ENCODE measurements at regions not wholly inside any gene's neighbourhood (a gene's known extent, or its start where the extent isn't known, plus 50 kb on each side); places are given as distances from the start of the nearest gene placed in this dataset.
"Not testable (repeated sequence)": the region's sequence is repeated elsewhere in the genome, so short reads cannot be mapped to it uniquely, and the experiment has no call there.

GRCh38 chr15:22240403-22240802, 160.1 kb downstream of the OR4M2 start:
- DNase-seq (ENCODE audit: low read depth in 2 of 2), result no peak

- no peak for DNase-seq (ENCODE audit: low read depth in 2 of 2)
Observed at GRCh38 chr15:22240986-22241385, 160.7 kb downstream of the OR4M2 start.

- DNase-seq (ENCODE audit: low read depth in 2 of 2), result no peak
Observed at GRCh38 chr15:22241451-22241850, 161.1 kb downstream of the OR4M2 start.

- not testable (repeated sequence) for DNase-seq (ENCODE audit: low read depth in 2 of 2)
Observed at GRCh38 chr15:22242311-22242710, 162.0 kb downstream of the OR4M2 start.

GRCh38 chr15:22243440-22244130, 163.3 kb downstream of the OR4M2 start:
- DNase-seq (ENCODE audit: low read depth in 2 of 2), result no peak

GRCh38 chr15:22249511-22249910, 169.2 kb downstream of the OR4M2 start:
- not testable (repeated sequence) for DNase-seq (ENCODE audit: low read depth in 2 of 2)

GRCh38 chr15:22250501-22251290, 170.4 kb downstream of the OR4M2 start:
- not testable (repeated sequence) for DNase-seq (ENCODE audit: low read depth in 2 of 2)

- no peak for DNase-seq (ENCODE audit: low read depth in 2 of 2)
Observed at GRCh38 chr15:22251422-22251821, 171.1 kb downstream of the OR4M2 start.

GRCh38 chr15:22252047-22252446, 171.7 kb downstream of the OR4M2 start:
- not testable (repeated sequence) for DNase-seq (ENCODE audit: low read depth in 2 of 2)

GRCh38 chr15:22252521-22252920, 172.2 kb downstream of the OR4M2 start:
- DNase-seq (ENCODE audit: low read depth in 2 of 2), result not testable (repeated sequence)

- DNase-seq (ENCODE audit: low read depth in 2 of 2), result not testable (repeated sequence)
Observed at GRCh38 chr15:22253002-22253675, 172.8 kb downstream of the OR4M2 start.

GRCh38 chr15:22253676-22254408, 173.5 kb downstream of the OR4M2 start:
- no peak for DNase-seq (ENCODE audit: low read depth in 2 of 2)

- not testable (repeated sequence) for DNase-seq (ENCODE audit: low read depth in 2 of 2)
Observed at GRCh38 chr15:22254409-22255045, 174.2 kb downstream of the OR4M2 start.

- not testable (repeated sequence) for DNase-seq (ENCODE audit: low read depth in 2 of 2)
Observed at GRCh38 chr15:22255606-22256005, 175.3 kb downstream of the OR4M2 start.

GRCh38 chr15:22256389-22257046, 176.2 kb downstream of the OR4M2 start:
- DNase-seq (ENCODE audit: low read depth in 2 of 2), result not testable (repeated sequence)

- DNase-seq (ENCODE audit: low read depth in 2 of 2), result no peak
Observed at GRCh38 chr15:22257047-22258008, 177.0 kb downstream of the OR4M2 start.

- no peak for DNase-seq (ENCODE audit: low read depth in 2 of 2)
Observed at GRCh38 chr15:22258009-22258397, 177.7 kb downstream of the OR4M2 start.

GRCh38 chr15:22258398-22259150, 178.2 kb downstream of the OR4M2 start:
- no peak for DNase-seq (ENCODE audit: low read depth in 2 of 2)
